SK-N-MC (cell line): ENCODE measurements at regions not wholly inside any gene's neighbourhood (a gene's known extent, or its start where the extent isn't known, plus 50 kb on each side); places are given as distances from the start of the nearest gene placed in this dataset.

ENCODE experiments used
- EZH2 ChIP-seq: fragments of 200-600 bp; sonication (generic); IDR thresholded peaks from one replicate; pipeline ENCODE4 v1.6.1; 2017; ENCODE audit warnings: antibody characterized with exemption
- POLR2AphosphoS5 ChIP-seq: IDR thresholded peaks from 2 replicates; pipeline ENCODE4 v1.6.1; 2012; ENCODE audit warnings: mild to moderate bottlenecking, low read depth, low read length, borderline replicate concordance

- no peak for TF ChIP-seq EZH2
- no peak for TF ChIP-seq POLR2AphosphoS5
Observed at GRCh38 chr21:20215959-20216358, 782.2 kb upstream of the NCAM2 start.
